ENCODE measurements at regions not wholly inside any gene's neighbourhood (a gene's known extent, or its start where the extent isn't known, plus 50 kb on each side); places are given as distances from the start of the nearest gene placed in this dataset.

DNA sequence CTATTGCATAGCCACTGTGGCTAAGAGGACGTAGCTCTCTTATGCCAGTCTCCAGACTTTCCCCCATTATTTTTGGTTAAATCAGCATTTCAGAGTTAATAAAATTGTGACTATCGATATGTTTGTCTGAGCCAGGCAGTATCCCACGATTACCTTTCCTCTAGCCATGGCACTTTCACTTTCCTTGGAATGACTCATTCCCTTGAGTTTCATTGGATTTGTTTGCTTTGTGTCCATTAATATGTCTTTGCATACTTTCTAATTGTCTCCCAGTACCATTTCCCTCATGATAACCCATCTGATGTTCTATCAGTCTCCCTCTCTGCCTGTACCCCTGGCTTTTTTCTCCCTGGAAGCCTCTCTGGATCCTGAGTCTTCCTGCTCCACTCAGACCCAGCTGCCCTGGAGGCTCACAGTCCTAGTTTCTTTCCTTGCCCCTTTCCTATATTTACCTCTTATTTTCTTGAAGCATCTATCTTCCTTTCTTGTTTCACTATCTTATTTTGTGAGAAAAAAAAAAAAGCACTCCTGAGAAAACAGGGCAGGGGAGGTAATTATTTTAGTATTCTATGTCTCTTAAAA is 126.1 kb downstream of the MTX2 start:
- TF ChIP-seq, protein P1, sequence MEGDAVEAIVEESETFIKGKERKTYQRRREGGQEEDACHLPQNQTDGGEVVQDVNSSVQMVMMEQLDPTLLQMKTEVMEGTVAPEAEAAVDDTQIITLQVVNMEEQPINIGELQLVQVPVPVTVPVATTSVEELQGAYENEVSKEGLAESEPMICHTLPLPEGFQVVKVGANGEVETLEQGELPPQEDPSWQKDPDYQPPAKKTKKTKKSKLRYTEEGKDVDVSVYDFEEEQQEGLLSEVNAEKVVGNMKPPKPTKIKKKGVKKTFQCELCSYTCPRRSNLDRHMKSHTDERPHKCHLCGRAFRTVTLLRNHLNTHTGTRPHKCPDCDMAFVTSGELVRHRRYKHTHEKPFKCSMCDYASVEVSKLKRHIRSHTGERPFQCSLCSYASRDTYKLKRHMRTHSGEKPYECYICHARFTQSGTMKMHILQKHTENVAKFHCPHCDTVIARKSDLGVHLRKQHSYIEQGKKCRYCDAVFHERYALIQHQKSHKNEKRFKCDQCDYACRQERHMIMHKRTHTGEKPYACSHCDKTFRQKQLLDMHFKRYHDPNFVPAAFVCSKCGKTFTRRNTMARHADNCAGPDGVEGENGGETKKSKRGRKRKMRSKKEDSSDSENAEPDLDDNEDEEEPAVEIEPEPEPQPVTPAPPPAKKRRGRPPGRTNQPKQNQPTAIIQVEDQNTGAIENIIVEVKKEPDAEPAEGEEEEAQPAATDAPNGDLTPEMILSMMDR (IDR thresholded peaks at IDR 0.05) = no peak
- TF ChIP-seq EP300 (IDR thresholded peaks at IDR 0.05) (no peak), POLR2A (IDR thresholded peaks at IDR 0.05) (no peak), POLR2AphosphoS5 (IDR thresholded peaks at IDR 0.05) (no peak)

All from stomach (tissue), 4 donors.